Peyer's patch (tissue), 4 donors: ENCODE measurements at regions not wholly inside any gene's neighbourhood (a gene's known extent, or its start where the extent isn't known, plus 50 kb on each side); places are given as distances from the start of the nearest gene placed in this dataset.

Experiments
- POLR2A ChIP-seq, 2 donors: fragments of 450-650 bp; IDR thresholded peaks; one replicate each; pipeline ENCODE4 v1.5.1; 2017; ENCODE audit warnings: antibody characterized with exemption in 2 of 2, mild to moderate bottlenecking in 2 of 2, moderate library complexity in 2 of 2
- TF ChIP-seq, protein P1 (sequence below), 6 experiments: fragments of 450-650 bp in 4 of 6; fragments of 200-600 bp in 2 of 6; sonication (generic) in 1 of 6; IDR thresholded peaks; one replicate each; pipeline ENCODE4 v1.5.1; 2017 to 2019; ENCODE audit warnings: antibody characterized with exemption in 6 of 6, mild to moderate bottlenecking in 3 of 6, moderate library complexity in 1 of 6

DNA sequence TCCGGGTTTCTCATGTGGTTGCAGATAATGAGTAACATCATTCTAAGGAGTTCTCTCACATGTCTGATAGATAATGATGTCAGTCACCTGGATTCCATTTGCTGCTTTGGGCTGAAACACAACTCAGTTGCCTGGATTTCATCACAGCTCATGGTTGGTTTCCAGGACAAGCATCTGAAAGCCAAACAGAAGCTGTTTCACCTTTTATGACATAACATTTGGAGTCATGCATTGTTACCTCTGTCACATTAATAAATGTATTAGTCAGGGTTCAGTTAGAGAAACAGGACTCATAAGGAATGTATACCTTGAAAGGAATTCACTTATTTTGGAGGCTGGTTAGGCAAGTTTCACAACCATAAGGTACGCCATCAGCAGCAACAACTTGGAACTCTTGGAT, 251.9 kb upstream of the ATXN7L3B start:
- TF ChIP-seq, protein P1, sequence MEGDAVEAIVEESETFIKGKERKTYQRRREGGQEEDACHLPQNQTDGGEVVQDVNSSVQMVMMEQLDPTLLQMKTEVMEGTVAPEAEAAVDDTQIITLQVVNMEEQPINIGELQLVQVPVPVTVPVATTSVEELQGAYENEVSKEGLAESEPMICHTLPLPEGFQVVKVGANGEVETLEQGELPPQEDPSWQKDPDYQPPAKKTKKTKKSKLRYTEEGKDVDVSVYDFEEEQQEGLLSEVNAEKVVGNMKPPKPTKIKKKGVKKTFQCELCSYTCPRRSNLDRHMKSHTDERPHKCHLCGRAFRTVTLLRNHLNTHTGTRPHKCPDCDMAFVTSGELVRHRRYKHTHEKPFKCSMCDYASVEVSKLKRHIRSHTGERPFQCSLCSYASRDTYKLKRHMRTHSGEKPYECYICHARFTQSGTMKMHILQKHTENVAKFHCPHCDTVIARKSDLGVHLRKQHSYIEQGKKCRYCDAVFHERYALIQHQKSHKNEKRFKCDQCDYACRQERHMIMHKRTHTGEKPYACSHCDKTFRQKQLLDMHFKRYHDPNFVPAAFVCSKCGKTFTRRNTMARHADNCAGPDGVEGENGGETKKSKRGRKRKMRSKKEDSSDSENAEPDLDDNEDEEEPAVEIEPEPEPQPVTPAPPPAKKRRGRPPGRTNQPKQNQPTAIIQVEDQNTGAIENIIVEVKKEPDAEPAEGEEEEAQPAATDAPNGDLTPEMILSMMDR (IDR thresholded peaks at IDR 0.05), result no peak
- no peak for TF ChIP-seq POLR2A (IDR thresholded peaks at IDR 0.05)
